22Rv1 (cell line): ENCODE measurements at regions not wholly inside any gene's neighbourhood (a gene's known extent, or its start where the extent isn't known, plus 50 kb on each side); places are given as distances from the start of the nearest gene placed in this dataset.

Experiments
- ZFX ChIP-seq: fragments of 450-650 bp; IDR thresholded peaks from 2 replicates; pipeline ENCODE4 v1.6.1; 2017; ENCODE audit warnings: antibody characterized with exemption, borderline replicate concordance
- TF ChIP-seq, protein P1 (sequence below): fragments of 450-650 bp; IDR thresholded peaks from 2 replicates; pipeline ENCODE4 v1.5.1; 2017; ENCODE audit warnings: mild to moderate bottlenecking

DNA sequence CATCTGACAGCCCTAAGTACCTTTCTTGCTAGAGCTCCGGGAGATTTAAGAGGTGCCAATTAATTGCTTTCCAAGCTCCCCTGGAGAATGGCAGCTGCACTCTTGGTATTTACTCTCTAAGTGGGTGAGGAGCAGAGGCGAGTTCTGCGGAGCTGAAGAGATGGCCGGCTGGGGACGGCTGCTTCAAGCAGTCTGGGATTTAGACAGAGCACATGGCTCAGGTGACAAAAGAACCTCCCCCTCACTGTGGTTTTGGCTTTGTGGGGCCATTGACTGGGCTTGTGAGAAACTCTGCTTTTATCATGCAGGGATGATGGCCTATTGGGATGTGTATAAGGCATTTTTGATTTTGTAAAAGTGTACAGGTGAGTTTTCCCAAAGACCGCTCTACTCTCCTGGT is 239.3 kb upstream of the EEF2KMT start:
- TF ChIP-seq, protein P1, sequence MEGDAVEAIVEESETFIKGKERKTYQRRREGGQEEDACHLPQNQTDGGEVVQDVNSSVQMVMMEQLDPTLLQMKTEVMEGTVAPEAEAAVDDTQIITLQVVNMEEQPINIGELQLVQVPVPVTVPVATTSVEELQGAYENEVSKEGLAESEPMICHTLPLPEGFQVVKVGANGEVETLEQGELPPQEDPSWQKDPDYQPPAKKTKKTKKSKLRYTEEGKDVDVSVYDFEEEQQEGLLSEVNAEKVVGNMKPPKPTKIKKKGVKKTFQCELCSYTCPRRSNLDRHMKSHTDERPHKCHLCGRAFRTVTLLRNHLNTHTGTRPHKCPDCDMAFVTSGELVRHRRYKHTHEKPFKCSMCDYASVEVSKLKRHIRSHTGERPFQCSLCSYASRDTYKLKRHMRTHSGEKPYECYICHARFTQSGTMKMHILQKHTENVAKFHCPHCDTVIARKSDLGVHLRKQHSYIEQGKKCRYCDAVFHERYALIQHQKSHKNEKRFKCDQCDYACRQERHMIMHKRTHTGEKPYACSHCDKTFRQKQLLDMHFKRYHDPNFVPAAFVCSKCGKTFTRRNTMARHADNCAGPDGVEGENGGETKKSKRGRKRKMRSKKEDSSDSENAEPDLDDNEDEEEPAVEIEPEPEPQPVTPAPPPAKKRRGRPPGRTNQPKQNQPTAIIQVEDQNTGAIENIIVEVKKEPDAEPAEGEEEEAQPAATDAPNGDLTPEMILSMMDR = no peak
- TF ChIP-seq ZFX = no peak
